ENCODE measurements at regions not wholly inside any gene's neighbourhood (a gene's known extent, or its start where the extent isn't known, plus 50 kb on each side); places are given as distances from the start of the nearest gene placed in this dataset.
"Not testable (repeated sequence)": the region's sequence is repeated elsewhere in the genome, so short reads cannot be mapped to it uniquely, and the experiment has no call there.

DNA sequence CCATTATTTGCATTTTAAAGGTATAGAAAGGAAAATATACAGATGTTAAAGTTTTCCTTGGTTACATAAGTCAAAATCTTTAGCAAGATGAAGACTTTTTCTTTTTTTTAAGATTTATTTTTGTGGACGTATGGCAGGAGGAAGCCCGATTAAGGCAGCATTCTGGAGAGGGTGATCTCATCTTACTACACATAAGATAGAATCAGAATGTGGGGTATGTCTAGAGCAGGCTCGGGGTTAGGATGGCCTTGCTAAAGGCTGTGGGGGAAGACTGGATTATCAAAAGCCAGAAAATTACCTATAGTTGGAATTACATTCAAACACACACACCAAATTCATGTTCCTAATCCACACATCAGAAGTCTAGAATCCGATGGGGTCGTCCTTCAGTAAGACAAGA lies 79.6 kb upstream of the OTOGL start:
- no peak overlapping the region for H3K4me3 ChIP-seq (ENCODE audit: low read depth, low read length)
- ChIA-PET POLR2A (no interaction called here), CTCF (no interaction called here)
- TF ChIP-seq, protein P1, sequence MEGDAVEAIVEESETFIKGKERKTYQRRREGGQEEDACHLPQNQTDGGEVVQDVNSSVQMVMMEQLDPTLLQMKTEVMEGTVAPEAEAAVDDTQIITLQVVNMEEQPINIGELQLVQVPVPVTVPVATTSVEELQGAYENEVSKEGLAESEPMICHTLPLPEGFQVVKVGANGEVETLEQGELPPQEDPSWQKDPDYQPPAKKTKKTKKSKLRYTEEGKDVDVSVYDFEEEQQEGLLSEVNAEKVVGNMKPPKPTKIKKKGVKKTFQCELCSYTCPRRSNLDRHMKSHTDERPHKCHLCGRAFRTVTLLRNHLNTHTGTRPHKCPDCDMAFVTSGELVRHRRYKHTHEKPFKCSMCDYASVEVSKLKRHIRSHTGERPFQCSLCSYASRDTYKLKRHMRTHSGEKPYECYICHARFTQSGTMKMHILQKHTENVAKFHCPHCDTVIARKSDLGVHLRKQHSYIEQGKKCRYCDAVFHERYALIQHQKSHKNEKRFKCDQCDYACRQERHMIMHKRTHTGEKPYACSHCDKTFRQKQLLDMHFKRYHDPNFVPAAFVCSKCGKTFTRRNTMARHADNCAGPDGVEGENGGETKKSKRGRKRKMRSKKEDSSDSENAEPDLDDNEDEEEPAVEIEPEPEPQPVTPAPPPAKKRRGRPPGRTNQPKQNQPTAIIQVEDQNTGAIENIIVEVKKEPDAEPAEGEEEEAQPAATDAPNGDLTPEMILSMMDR (IDR thresholded peaks at IDR 0.05; ENCODE audit: insufficient read depth, low read depth, low read length) = no peak
- DNase-seq (ENCODE audit: low read depth) = no peak
- H3K36me3 ChIP-seq (ENCODE audit: control insufficient read depth, insufficient read depth, low read length) = no peaks in the 10 kb centered on the region
- H3K27me3 ChIP-seq (ENCODE audit: control insufficient read depth, insufficient read depth, low read length) = no peaks in the 10 kb centered on the region

DNA sequence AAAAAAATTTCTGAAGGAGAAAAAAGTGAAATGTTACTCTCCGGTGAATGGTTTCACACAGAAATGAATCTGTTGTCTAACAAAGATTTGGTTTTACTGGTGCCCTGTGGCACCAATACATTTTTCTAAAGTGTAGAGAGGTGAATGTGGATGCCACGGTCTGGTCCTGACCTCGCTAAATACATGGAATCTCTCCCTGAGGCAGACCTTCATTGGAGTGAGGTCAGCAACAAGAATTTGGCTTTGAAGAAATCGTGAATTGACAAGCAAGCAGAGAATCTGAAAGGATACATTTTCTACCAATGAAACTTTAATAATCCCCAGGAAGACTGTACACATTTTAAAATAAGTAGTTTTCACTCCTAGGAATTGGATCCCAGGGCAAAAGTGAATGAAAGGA lies 81.2 kb upstream of the OTOGL start:
- Histone ChIP-seq H3K27me3 (ENCODE audit: control insufficient read depth, insufficient read depth, low read length) (no peaks in the 10 kb centered on the region), H3K4me3 (ENCODE audit: low read depth, low read length) (no peak overlapping the region), H3K36me3 (ENCODE audit: control insufficient read depth, insufficient read depth, low read length) (no peaks in the 10 kb centered on the region)
- CTCF ChIA-PET = no interaction called here
- TF ChIP-seq, protein P1 (IDR thresholded peaks at IDR 0.05; ENCODE audit: insufficient read depth, low read depth, low read length) = no peak
- POLR2A ChIA-PET = no interaction called here
- no peak for DNase-seq (ENCODE audit: low read depth)

DNA sequence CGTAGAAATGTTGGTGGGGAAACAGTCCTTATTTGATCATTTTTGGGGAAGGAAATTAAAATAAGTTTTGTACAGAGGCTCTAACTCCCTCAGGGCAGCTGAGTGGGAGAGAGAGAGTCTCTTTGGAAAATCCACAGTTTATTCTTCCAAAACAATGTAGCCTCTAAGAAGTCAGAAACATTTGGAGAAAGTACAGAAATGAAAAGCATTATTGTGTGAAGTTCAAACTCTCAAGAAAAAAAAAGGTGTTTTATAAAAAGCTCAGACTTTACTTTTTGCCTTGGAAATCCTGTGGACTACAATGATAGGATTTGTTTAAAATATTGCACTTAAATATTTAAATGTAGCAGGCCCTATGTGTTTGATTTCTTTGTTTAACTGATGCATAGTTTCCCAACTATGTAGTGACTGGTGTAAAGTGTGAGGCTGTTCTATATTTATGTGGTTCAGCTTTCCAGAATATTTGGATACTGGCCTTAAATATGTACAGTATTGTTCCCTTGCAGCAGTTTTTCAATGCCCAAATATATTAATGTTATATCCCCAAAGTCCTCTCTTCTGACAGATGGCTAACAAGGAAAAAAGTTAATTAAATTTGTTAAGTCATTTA lies 82.0 kb upstream of the OTOGL start:
- ChIA-PET POLR2A (no interaction called here), CTCF (interaction anchor here (1.1 to 1.8 kb wide), 2 partner anchors 14 to 22 kb away, joined by 5 to 7 read pairs; no protein-coding TSS in a partner anchor)
- no peak overlapping the region for H3K4me3 ChIP-seq (ENCODE audit: low read depth, low read length)
- no peaks in the 10 kb centered on the region for H3K36me3 ChIP-seq (ENCODE audit: control insufficient read depth, insufficient read depth, low read length)
- no peak for DNase-seq (ENCODE audit: low read depth)
- H3K27me3 ChIP-seq (ENCODE audit: control insufficient read depth, insufficient read depth, low read length) = no peaks in the 10 kb centered on the region
- TF ChIP-seq, protein P1 (IDR thresholded peaks at IDR 0.05; ENCODE audit: insufficient read depth, low read depth, low read length) = no peak

DNA sequence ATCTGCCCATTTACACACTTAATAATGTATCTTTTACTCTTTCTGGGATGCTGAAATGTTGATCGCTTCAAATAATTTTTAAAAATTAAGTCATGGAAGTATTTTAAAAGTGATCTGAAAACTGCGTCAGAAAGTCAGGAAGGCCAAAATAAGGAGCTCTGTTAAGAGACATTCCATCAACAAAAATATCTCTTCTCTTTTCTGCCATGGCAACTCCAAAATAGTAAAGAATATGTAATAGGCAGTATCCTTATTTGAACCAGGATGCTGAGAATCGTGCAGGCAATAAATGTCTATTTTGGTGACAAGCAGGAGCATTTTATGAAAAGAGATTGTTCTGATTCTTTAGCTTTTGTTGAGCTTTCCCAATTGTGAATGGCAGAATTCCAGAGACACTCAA lies 81.8 kb upstream of the PPP1R12A start:
- POLR2A ChIA-PET = no interaction called here
- no peaks in the 10 kb centered on the region for H3K36me3 ChIP-seq (ENCODE audit: control insufficient read depth, insufficient read depth, low read length)
- CTCF ChIA-PET = interaction anchor here (0.8 to 1.8 kb wide), 3 partner anchors 15 to 22 kb away, joined by 3 to 7 read pairs (median 5); no protein-coding TSS in a partner anchor

DNA sequence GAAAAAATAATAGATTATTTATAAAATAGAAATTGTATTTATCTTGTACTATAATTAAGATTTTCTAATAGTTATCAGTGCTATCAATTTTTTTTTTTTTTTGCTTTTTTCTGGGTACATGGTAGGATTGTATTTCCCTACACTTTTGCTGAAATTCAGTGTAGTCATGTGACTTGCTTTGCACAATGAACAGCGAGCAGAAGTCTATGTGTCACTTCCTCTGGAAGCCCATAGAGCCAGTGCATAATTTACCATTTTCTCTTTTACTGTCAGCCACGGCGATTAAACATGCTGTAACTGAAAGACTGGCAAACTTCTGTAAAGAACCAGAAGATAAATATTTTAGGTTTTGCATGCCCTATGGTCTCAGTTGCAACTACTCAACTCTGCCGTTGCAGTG lies 80.8 kb upstream of the PPP1R12A start:
- H3K4me3 ChIP-seq (ENCODE audit: low read depth, low read length) = no peak overlapping the region
- no peaks in the 10 kb centered on the region for H3K36me3 ChIP-seq (ENCODE audit: control insufficient read depth, insufficient read depth, low read length)
- POLR2A ChIA-PET = no interaction called here
- H3K27me3 ChIP-seq (ENCODE audit: control insufficient read depth, insufficient read depth, low read length) = no peaks in the 10 kb centered on the region
- CTCF ChIA-PET = interaction anchor here (0.6 to 1.8 kb wide), 2 partner anchors 16 to 339 kb away, joined by 5 to 7 read pairs; no protein-coding TSS in a partner anchor
- TF ChIP-seq, protein P1 (IDR thresholded peaks at IDR 0.05; ENCODE audit: insufficient read depth, low read depth, low read length) = no peak
- DNase-seq (ENCODE audit: low read depth) = no peak

More for the DNA sequence above, 81.8 kb upstream of the PPP1R12A start:
- Histone ChIP-seq H3K27me3 (ENCODE audit: control insufficient read depth, insufficient read depth, low read length) (no peaks in the 10 kb centered on the region), H3K4me3 (ENCODE audit: low read depth, low read length) (no peak overlapping the region)
- no peak for DNase-seq (ENCODE audit: low read depth)
- TF ChIP-seq, protein P1 (IDR thresholded peaks at IDR 0.05; ENCODE audit: insufficient read depth, low read depth, low read length) = no peak

DNA sequence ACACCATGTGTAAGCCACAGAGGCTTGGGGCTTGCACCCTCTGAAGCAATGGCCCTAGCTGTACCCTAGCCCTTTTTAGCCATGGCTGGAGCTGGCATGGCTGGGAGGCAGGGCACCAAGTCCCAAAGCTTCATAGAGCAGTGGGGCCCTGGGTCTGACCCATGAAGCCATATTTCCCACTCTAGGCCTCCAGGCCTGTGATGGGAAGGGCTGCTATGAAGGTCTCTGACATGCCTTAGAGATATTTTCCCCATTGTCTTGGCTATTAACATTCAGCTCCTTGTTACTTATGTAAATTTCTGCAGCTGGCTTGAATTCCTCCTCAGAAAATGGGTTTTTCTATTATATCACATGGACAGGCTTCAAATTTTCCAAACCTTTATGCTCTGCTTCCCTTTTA lies 68.8 kb upstream of the PPP1R12A start:
- CTCF ChIA-PET; H3K27me3 ChIP-seq (ENCODE audit: control insufficient read depth, insufficient read depth, low read length); H3K36me3 ChIP-seq (ENCODE audit: control insufficient read depth, insufficient read depth, low read length); DNase-seq (ENCODE audit: low read depth); POLR2A ChIA-PET; H3K4me3 ChIP-seq (ENCODE audit: low read depth, low read length): not testable (repeated sequence)
